NB4 (cell line): ENCODE measurements at regions not wholly inside any gene's neighbourhood (a gene's known extent, or its start where the extent isn't known, plus 50 kb on each side); places are given as distances from the start of the nearest gene placed in this dataset.

Source experiments
- MYC ChIP-seq: IDR thresholded peaks from 2 replicates; pipeline ENCODE4 v1.6.1; 2011; ENCODE audit warnings: low read depth, low read length
- POLR2A ChIP-seq: IDR thresholded peaks from 2 replicates; pipeline ENCODE4 v1.6.1; 2011; ENCODE audit warnings: mild to moderate bottlenecking; ENCODE audit not compliant: insufficient read length; ENCODE audit errors: extremely low read depth
- TF ChIP-seq, protein P1 (sequence below): IDR thresholded peaks from one replicate; pipeline ENCODE4 v1.5.1; 2012; ENCODE audit warnings: low read depth, low read length
- TF ChIP-seq, protein P2 (sequence below): IDR thresholded peaks from 2 replicates; pipeline ENCODE4 v1.6.1; 2011; ENCODE audit warnings: low read depth, low read length

DNA sequence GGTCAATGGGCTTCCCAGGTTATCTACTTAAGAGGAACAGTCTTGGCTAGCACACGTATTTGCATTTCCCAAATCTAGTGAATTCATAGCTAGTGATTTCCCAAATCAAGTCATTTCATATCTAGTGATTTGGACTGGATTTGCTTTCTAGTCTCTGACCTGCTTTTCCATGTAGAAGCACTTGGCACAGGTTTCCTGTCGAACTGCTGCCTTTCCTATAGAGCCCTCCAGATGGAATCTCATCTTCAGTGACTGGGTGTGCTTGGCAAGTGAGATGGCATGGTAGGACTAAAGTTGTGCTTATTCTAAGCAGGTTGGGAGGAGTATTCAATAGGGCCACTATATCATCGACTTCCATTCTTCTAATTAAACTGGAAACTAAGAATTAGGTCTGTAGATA lies 94.7 kb downstream of the CCNG2 start:
- TF ChIP-seq, protein P1, sequence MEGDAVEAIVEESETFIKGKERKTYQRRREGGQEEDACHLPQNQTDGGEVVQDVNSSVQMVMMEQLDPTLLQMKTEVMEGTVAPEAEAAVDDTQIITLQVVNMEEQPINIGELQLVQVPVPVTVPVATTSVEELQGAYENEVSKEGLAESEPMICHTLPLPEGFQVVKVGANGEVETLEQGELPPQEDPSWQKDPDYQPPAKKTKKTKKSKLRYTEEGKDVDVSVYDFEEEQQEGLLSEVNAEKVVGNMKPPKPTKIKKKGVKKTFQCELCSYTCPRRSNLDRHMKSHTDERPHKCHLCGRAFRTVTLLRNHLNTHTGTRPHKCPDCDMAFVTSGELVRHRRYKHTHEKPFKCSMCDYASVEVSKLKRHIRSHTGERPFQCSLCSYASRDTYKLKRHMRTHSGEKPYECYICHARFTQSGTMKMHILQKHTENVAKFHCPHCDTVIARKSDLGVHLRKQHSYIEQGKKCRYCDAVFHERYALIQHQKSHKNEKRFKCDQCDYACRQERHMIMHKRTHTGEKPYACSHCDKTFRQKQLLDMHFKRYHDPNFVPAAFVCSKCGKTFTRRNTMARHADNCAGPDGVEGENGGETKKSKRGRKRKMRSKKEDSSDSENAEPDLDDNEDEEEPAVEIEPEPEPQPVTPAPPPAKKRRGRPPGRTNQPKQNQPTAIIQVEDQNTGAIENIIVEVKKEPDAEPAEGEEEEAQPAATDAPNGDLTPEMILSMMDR = no peak
- TF ChIP-seq POLR2A (no peak), MYC (no peak)
- TF ChIP-seq, protein P2, sequence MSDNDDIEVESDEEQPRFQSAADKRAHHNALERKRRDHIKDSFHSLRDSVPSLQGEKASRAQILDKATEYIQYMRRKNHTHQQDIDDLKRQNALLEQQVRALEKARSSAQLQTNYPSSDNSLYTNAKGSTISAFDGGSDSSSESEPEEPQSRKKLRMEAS = no peak
